ENCODE measurements at regions not wholly inside any gene's neighbourhood (a gene's known extent, or its start where the extent isn't known, plus 50 kb on each side); places are given as distances from the start of the nearest gene placed in this dataset.
"Not testable (repeated sequence)": the region's sequence is repeated elsewhere in the genome, so short reads cannot be mapped to it uniquely, and the experiment has no call there.

DNA sequence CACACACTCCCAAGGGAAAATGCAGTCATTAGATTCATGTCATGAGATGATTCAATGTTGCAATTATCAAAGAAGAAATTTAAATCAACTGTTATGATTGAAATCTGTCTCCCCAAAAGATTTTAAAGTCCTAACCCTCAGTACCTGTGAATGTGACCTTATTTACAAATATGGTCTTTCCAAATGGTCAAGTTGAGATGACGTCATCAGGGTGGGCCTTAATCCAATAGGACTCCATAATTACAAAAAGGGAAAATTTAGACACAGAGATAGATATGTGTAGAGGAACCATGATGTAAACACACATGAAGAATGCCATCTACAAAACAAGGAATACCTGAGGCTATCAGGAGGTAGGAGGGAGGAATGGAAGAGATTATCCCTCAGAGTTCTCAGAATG, 221.1 kb downstream of the ISL1 start:
- Histone ChIP-seq H3K36me3 (replicated peaks; ENCODE audit: control insufficient read depth, insufficient read depth, low read length) (no peaks in the 10 kb centered on the region), H3K27me3 (ENCODE audit: control insufficient read depth, insufficient read depth, low read length) (no peaks in the 10 kb centered on the region), H3K4me3 (ENCODE audit: insufficient read depth, low read depth, low read length) (no peak overlapping the region)
- DNase-seq, result no peak

DNA sequence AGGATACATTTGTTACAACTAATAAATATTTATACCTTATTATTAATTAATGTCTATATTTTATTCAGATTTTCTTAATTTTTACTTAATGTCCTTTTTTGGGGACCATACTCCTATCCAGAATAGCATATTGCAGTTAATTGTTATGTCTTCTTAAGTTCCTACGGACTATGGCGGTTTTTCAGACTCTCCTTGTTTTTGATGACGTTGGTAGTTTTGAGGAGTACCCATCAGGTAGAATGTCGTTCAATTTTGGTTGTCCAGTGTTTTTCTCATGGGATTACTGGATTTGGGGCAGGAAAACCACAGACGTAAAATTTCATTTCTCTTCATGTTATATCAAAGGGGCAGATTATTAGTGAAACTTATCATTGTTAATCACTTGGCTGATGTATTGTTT, 223.7 kb downstream of the ISL1 start:
- H3K4me3 ChIP-seq (ENCODE audit: insufficient read depth, low read depth, low read length), result no peak overlapping the region
- no peak for DNase-seq
- H3K27me3 ChIP-seq (ENCODE audit: control insufficient read depth, insufficient read depth, low read length), result no peaks in the 10 kb centered on the region
- no peaks in the 10 kb centered on the region for H3K36me3 ChIP-seq (replicated peaks; ENCODE audit: control insufficient read depth, insufficient read depth, low read length)

DNA sequence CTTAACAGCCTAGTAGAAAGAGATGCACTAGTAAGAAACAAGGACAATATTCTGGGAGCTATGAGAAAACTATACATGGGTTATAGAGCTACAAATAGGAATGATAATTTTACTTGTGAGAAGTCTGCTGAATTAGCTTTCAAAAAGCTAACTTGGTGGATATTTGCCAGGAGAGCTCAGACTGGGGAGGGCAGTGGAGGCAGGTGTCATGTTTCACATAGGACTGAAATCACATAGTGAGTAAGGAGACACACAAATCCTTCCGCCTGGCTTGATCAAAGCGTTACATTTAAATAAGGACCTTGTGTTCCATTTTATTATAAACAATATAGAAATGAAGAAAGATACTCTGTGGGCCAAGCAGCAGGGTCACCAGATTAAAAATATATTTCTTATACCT, 235.0 kb downstream of the ISL1 start:
- no peak overlapping the region for H3K4me3 ChIP-seq (ENCODE audit: insufficient read depth, low read depth, low read length)
- H3K36me3 ChIP-seq (replicated peaks; ENCODE audit: control insufficient read depth, insufficient read depth, low read length), result no peaks in the 10 kb centered on the region
- no peaks in the 10 kb centered on the region for H3K27me3 ChIP-seq (ENCODE audit: control insufficient read depth, insufficient read depth, low read length)
- DNase-seq, result no peak

- no peaks in the 10 kb centered on the region for H3K36me3 ChIP-seq (replicated peaks; ENCODE audit: control insufficient read depth, insufficient read depth, low read length)
- no peaks in the 10 kb centered on the region for H3K27me3 ChIP-seq (ENCODE audit: control insufficient read depth, insufficient read depth, low read length)
- no peak for DNase-seq
- H3K4me3 ChIP-seq (ENCODE audit: insufficient read depth, low read depth, low read length), result no peak overlapping the region
Measured at GRCh38 chr5:51621156-51621555, 237.9 kb downstream of the ISL1 start.

- no peak overlapping the region for H3K4me3 ChIP-seq (ENCODE audit: insufficient read depth, low read depth, low read length)
- no peaks in the 10 kb centered on the region for H3K36me3 ChIP-seq (replicated peaks; ENCODE audit: control insufficient read depth, insufficient read depth, low read length)
- no peaks in the 10 kb centered on the region for H3K27me3 ChIP-seq (ENCODE audit: control insufficient read depth, insufficient read depth, low read length)
- DNase-seq, result no peak
Measured at GRCh38 chr5:51622161-51622790, 239.0 kb downstream of the ISL1 start.

GRCh38 chr5:51625224-51625968, 242.1 kb downstream of the ISL1 start:
- Histone ChIP-seq H3K27me3 (ENCODE audit: control insufficient read depth, insufficient read depth, low read length) (no peaks in the 10 kb centered on the region), H3K4me3 (ENCODE audit: insufficient read depth, low read depth, low read length) (no peak overlapping the region), H3K36me3 (replicated peaks; ENCODE audit: control insufficient read depth, insufficient read depth, low read length) (no peaks in the 10 kb centered on the region)
- DNase-seq, result no peak

- no peak for DNase-seq
- Histone ChIP-seq H3K27me3 (ENCODE audit: control insufficient read depth, insufficient read depth, low read length) (no peaks in the 10 kb centered on the region), H3K36me3 (replicated peaks; ENCODE audit: control insufficient read depth, insufficient read depth, low read length) (no peaks in the 10 kb centered on the region), H3K4me3 (ENCODE audit: insufficient read depth, low read depth, low read length) (no peak overlapping the region)
Measured at GRCh38 chr5:51632027-51632426, 248.8 kb downstream of the ISL1 start.

- Histone ChIP-seq H3K36me3 (replicated peaks; ENCODE audit: control insufficient read depth, insufficient read depth, low read length) (no peaks in the 10 kb centered on the region), H3K4me3 (ENCODE audit: insufficient read depth, low read depth, low read length) (no peak overlapping the region), H3K27me3 (ENCODE audit: control insufficient read depth, insufficient read depth, low read length) (no peaks in the 10 kb centered on the region)
- DNase-seq, result no peak
Measured at GRCh38 chr5:51632793-51633192, 249.5 kb downstream of the ISL1 start.

- not testable (repeated sequence) for H3K36me3 ChIP-seq (replicated peaks; ENCODE audit: control insufficient read depth, insufficient read depth, low read length); H3K4me3 ChIP-seq (ENCODE audit: insufficient read depth, low read depth, low read length); H3K27me3 ChIP-seq (ENCODE audit: control insufficient read depth, insufficient read depth, low read length); DNase-seq
Measured at GRCh38 chr5:51636973-51637372, 253.7 kb downstream of the ISL1 start.

DNA sequence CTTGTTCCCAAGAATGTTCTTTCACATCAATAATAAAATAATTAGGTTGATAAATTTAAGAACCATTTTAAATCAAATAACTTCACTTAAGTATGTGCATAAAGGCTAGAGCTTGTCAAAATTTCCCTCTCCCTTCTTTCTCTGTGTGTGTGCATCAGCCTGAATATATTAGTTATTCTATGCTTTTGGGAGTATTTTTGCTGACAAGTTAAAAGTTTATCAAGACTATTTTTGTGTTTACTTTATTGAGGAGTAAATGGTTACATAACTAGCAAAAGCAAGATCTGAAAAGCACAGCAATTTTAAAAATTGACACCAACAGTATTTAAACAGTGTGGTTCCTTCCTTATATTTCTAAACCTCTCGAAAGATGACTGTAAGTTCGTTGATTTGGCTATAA, 261.7 kb downstream of the ISL1 start:
- no peaks in the 10 kb centered on the region for H3K36me3 ChIP-seq (replicated peaks; ENCODE audit: control insufficient read depth, insufficient read depth, low read length)
- no peaks in the 10 kb centered on the region for H3K27me3 ChIP-seq (ENCODE audit: control insufficient read depth, insufficient read depth, low read length)
- no peak for DNase-seq
- H3K4me3 ChIP-seq (ENCODE audit: insufficient read depth, low read depth, low read length), result no peak overlapping the region

DNA sequence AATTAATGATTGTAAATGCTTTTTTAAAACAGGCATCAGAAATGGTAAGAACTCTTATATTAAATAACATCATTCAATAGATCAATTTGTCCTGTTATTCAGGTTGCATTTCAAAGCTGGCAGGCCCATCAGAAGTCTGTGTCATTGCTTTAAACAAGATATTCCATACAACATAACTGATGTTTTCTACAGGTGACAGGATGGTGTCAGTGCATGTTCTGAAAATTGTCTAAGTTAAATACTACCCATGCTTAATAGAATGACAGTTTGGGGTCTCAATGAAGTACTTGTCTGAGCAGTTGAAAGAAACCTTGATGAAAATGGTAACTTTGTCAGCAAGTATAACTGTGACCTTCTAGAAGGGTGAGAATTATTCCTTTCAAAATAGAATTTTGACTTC, 263.2 kb downstream of the ISL1 start:
- H3K36me3 ChIP-seq (replicated peaks; ENCODE audit: control insufficient read depth, insufficient read depth, low read length), result no peaks in the 10 kb centered on the region
- no peak for DNase-seq
- no peak overlapping the region for H3K4me3 ChIP-seq (ENCODE audit: insufficient read depth, low read depth, low read length)
- H3K27me3 ChIP-seq (ENCODE audit: control insufficient read depth, insufficient read depth, low read length), result no peaks in the 10 kb centered on the region

- no peaks in the 10 kb centered on the region for H3K27me3 ChIP-seq (ENCODE audit: control insufficient read depth, insufficient read depth, low read length)
- DNase-seq, result no peak
- no peaks in the 10 kb centered on the region for H3K36me3 ChIP-seq (replicated peaks; ENCODE audit: control insufficient read depth, insufficient read depth, low read length)
- no peak overlapping the region for H3K4me3 ChIP-seq (ENCODE audit: insufficient read depth, low read depth, low read length)
Measured at GRCh38 chr5:51650824-51651223, 267.6 kb downstream of the ISL1 start.

DNA sequence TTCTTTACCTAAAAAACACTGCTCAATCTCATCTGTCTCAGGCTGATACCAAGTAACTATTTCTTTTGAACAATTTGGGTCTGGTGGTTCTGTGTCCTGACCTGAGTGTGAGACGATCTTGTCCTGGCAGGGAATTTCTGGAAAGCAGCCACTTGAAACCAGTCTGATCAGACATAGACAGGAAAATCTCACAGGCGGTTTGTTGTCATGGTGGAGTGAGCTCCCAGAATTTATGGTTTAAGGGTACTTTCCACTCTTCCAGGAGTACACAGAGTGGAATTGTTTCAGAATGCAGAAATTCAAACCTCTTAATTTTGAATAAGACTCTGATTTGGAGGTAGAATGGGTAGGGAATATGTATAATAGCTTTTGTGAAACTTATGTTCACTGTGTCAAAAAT, 268.2 kb downstream of the ISL1 start:
- no peak overlapping the region for H3K4me3 ChIP-seq (ENCODE audit: insufficient read depth, low read depth, low read length)
- no peaks in the 10 kb centered on the region for H3K27me3 ChIP-seq (ENCODE audit: control insufficient read depth, insufficient read depth, low read length)
- no peak for DNase-seq
- no peaks in the 10 kb centered on the region for H3K36me3 ChIP-seq (replicated peaks; ENCODE audit: control insufficient read depth, insufficient read depth, low read length)

- H3K4me3 ChIP-seq (ENCODE audit: insufficient read depth, low read depth, low read length), result no peak overlapping the region
- no peak for DNase-seq
- H3K27me3 ChIP-seq (ENCODE audit: control insufficient read depth, insufficient read depth, low read length), result no peaks in the 10 kb centered on the region
- H3K36me3 ChIP-seq (replicated peaks; ENCODE audit: control insufficient read depth, insufficient read depth, low read length), result no peaks in the 10 kb centered on the region
Measured at GRCh38 chr5:51651889-51652288, 268.6 kb downstream of the ISL1 start.

- peak; percentile 1 for DNase-seq
- Histone ChIP-seq H3K4me3 (ENCODE audit: insufficient read depth, low read depth, low read length) (no peak overlapping the region), H3K27me3 (ENCODE audit: control insufficient read depth, insufficient read depth, low read length) (no peaks in the 10 kb centered on the region), H3K36me3 (replicated peaks; ENCODE audit: control insufficient read depth, insufficient read depth, low read length) (no peaks in the 10 kb centered on the region)
Measured at GRCh38 chr5:51652980-51653379, 269.7 kb downstream of the ISL1 start.
